Activated T-cell treated with anti-CD3 and anti-CD28 coated beads for 1 hour (primary cell): ENCODE measurements at regions not wholly inside any gene's neighbourhood (a gene's known extent, or its start where the extent isn't known, plus 50 kb on each side); places are given as distances from the start of the nearest gene placed in this dataset.
"Not testable (repeated sequence)": the region's sequence is repeated elsewhere in the genome, so short reads cannot be mapped to it uniquely, and the experiment has no call there.

Source experiments
- DNase-seq: peaks from one replicate; pipeline ENCODE4 v3.0.0-alpha.2; 2020; ENCODE audit warnings: low read depth

GRCh38 chr2:235219048-235219447, 267.2 kb downstream of the SH3BP4 start:
- no peak for DNase-seq

DNA sequence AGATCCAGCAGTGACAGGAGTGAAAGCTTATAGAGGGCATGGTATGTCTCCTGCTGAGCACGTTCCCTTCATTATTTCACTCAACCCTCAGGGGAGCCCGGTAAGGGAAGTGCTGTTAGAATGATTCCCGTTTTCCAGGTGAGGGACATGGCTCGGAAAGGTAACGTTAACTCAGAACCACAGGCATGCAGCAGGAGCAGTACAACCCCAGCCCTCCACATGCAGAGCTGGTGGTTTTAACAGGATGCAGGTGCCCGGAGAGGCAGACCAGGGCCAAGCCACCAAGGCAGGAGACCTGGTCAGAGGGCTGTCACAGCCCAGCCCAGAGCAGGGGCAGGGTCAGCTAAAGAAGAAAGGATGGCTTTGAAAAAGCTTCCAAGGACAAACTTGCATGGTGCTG, 268.5 kb downstream of the SH3BP4 start:
- no peak for DNase-seq

- DNase-seq: no peak
Measured at GRCh38 chr2:235223011-235223410, 270.8 kb upstream of the AGAP1 start.

GRCh38 chr2:235224410-235224809, 269.4 kb upstream of the AGAP1 start:
- no peak for DNase-seq

DNA sequence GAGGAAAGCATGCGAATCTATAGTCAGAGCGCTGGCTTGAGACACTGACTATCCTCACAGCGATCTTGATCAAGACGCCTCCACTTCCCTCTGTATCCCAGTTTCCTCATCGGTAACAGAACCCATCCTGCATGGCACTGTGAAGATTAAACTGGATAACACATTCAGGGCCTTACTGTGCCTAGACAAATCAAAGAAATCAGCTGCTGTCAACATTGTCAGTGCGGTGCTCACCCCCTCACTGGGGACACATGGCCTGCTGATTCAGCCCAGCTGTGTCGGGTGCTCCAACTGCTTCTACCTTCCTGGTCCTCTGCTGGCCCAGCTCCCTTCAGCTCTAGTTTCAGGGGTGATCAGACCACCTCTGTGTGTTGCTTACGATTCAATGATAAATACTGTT, 268.6 kb upstream of the AGAP1 start:
- DNase-seq: no peak

DNA sequence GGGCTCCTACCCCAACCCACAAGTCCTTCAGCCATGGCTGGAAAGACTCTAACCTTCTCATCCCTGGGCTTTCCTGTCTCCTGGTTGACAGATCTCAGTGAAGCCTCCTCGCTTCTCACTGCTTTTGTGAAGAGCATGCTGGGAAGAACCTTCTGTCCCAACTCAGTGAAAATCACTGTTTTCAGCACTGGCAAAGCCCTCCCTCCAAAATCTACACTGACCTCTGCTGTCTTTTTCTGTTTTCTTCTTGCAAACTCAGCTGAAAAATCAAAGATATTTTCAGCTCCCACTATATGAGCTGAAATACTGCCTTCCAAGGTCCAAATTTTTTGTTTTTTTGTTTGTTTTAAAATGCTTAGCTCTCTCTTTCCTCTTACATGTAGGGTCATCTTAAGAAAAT, 266.3 kb upstream of the AGAP1 start:
- DNase-seq: no peak

GRCh38 chr2:235228422-235228821, 265.4 kb upstream of the AGAP1 start:
- not testable (repeated sequence) for DNase-seq

DNA sequence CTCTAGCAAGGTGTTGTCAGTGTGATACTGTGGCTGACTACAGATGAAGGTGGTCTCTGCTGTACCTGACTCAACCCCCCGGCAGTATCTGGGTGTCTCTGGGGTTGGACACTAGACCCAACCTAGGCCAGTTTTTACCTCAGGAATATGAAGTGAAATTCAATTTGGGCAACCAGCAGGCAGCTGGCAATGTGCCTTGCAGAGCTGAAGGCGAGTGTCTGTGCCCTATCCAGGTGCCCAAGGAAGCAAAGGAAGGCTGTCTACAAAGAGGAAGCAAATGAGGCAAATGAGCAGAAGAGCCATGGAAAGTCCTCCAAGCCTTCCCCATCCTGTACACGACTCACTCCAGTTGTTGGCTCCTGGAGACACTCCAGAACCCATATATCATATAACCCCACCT, 264.6 kb upstream of the AGAP1 start:
- DNase-seq: no peak

DNA sequence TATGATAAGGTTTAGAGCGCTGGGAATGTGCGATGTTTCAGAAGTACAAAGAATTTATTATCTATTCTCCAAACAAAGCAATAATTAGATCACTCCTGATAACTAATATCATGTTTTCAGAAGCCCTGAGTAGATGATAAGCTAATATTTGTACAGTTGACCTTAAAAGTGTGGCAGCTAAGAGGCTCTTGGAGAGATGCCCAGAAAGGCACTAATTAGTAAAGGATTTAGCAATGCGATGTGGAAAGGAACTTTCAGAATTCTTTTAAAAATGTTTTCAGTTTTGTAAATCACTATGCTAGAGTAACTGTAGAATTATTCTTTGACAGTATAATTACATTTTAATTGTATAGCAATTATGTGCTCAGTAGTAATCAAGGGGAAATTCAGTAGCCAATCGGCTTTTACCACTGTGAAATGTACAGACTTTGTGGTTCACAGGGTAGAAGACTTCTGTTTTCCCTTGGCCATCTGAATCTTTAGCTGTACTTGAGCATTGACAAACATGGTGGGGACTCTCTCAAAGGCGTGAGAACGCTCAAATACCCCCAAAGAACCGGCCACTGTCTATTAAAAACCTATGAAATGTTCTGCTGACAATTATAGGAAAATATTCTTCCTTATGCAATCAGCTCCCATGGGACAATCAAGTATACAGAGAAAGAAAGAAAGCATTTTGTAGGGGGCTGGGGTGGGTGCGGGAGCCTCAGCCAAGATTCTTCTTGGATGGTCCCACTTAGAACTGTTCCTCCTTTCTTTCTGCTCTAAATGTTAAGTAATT, 262.8 kb upstream of the AGAP1 start:
- DNase-seq: no peak

DNA sequence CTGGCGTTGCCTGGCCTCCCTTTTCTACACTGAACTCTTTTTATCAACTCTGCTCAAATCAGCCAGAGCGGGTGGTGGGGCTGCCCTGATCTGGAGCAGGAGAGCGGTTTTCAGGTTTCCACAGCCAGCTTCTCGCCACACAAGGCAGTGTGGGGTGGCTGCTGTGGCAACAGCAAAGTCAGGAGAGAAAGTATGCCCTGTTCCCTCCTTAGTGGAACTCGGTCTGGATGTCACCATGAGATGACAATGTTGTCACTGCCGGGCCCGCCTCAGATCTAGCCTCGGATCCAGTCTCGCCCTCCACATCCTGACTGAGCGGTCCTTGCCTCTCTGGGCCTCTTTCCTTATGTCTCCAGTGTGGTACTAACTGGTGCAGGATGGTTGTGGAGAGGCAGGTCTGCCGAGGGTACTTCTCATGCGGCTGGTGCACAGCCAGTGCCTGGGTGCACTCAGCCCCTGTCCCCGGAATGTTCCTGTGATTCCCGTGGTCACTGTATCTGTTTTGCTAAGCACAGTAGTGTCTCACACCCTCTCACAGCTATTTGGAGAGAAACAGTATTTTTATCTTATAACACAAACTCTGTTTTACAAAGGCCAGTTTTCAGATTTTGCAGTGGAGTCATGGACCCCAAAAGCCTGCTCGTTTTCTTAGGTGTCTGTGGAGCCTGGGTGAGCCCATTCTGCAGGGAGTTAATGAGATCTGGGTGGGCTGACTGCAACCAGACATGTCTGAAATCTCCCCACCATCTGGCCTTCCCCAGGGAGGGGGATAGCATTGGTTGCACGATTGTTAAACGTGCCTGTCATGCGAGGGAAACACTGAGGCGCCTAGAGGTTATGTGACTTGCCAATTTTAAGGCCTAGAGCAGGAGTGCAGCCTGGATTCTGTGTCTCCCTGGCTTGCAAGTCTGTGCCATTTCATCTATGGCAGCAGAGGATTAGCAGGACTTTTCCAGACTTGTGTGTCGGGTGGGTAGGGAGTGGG, 261.1 kb upstream of the AGAP1 start:
- DNase-seq: no peak

DNA sequence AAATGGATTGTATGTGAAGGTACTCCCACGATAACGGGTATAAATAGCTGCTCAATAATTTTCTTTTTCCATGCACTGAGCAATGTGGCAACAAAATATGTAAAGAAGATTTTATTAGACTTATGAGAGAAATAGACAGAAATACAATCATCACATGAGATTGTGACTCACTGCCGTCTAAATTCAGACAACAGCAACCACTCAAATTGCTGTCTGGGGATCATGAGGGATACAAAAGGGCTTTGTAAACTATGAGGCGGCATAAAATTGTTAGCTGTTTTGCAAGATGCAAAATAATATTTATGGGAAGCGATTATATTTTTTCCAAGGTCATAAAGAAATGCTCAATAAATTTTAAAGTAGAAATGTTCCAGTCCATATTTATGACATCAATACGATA, 259.1 kb upstream of the AGAP1 start:
- no peak for DNase-seq

DNA sequence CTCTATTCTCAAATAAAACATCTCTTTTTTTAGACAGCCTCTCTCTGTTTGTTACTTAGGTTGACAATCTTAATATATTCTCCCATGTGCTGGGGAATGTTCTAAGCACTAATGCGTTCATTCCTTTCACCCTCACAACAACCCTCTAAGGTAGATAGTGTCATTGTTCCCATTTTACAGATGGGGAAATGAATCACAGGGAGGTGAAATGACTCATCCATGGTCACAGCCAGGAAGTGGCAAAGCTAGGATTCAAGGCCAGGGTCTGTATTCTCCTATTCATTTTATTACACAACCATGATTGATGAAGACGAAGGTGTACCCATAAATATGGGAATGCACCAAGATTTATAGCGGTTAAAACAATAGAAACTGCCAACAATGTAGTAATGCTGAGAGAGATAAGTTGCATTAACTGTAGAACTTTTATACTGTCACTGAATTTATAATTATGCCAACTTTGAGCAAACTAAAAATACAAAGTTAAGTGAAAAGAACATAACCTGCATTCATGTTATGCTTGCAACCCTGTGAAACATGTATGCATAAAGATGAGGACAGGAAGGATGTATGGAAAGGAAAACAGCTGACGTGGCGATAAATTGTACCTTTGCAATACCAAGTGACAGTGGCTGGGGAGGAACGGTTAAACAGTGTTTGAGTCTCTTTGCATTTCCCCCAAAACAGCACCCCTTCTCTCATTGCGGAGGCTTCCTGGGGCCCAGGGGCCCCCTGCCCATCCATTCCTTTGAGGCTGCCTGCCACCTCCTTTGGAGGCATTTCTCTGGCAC, 257.7 kb upstream of the AGAP1 start:
- no peak for DNase-seq

DNA sequence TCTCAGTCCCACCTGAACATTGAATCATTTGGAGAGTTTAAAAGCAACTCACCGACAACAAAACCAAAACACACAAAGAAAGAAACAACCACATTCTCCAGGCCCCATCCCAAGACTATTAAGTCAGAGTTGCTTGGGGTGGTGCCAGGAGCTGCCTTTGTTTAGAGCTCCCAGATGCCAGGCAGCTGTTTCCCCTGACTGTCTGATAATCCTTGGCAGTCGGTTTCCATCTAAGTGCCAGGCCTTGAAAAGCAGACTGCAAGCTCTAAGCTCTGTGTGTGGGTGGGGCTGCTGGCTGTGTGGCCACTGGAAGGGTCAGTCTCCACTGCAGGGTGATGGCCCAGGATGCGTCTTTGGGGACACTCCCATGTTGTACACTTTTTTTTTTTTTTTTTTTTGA, 255.3 kb upstream of the AGAP1 start:
- DNase-seq: no peak

- DNase-seq: no peak
Measured at GRCh38 chr2:235240574-235240973, 253.3 kb upstream of the AGAP1 start.

DNA sequence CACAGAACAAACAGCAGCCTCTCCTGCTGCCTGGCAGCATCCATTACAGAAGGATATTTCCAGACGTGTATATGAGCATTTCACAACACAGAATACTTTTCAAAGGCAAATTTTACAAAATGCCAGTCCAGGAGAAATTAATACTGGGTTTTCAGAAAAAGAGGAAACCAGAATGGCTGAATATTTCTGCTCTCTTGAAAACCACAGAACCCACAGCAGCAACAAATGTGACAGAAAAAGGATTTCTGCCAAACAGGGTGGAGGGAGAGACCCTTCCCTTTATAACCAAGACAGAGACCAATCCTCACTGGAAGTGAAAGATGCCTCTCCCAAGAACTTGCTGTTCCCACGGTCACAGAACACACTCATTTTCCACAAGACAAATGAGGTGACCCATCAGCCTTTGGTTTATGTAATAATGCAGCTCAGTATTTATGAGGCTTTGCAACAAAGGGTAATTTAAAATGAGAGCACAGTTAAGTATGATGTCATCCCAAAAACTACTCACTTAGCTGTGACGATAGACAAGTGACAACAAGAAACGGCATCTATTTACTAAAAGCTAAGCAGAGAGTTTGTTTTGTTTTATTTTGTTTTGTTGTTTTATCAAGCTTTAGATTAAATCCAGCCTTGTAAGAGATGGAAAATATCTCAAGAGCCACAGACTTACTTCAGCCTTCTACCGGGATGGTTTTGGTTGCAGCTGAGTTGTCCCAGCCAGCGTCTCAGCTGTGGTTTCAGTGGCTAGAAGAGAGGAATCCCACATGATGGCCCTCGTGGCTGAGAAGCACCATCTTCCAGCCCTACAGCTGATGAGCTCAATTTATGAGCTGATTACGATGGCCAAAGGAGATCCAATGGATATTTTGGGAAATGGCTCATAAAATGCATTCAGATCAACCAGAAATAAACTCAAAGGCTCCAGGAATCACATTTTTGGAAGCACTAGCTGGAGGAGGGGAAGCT, 249.3 kb upstream of the AGAP1 start:
- no peak for DNase-seq

DNA sequence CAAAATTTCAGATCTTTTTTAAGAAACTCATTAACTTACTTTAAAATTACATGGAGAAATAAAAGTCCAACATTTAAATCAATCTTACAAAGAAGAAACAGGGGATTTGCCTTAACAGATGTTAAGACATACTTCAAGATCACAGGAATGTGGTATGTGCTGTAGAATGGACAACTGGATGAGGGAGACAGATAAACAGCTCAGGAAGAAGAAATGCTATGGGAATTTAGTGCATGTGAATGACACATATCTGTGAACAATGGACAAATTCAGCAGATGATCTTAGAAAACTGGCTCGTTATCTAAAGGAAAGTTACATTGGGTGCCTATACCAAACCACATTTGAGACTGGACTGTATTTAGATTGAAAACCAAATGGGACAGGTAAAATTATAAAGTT, 246.8 kb upstream of the AGAP1 start:
- no peak for DNase-seq

DNA sequence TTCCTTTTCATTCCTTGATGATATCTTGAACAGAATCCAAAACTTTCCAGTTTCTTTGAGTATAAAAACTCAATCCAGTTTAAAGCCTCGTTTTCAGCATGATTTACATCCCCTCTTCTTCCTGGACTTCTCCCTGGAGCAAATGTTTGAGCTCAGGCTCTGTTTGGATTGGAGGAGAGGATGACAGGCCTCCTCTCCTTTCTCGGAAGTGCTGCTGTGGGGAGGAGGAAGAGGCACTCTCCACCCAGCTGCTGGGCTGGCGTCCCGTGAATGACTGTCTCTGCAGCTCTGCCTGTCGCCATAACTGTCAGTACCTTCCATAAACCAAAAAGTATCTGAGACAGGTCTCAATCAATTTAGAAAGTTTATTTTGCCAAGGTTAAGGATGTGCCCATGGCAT, 238.2 kb upstream of the AGAP1 start:
- no peak for DNase-seq

DNA sequence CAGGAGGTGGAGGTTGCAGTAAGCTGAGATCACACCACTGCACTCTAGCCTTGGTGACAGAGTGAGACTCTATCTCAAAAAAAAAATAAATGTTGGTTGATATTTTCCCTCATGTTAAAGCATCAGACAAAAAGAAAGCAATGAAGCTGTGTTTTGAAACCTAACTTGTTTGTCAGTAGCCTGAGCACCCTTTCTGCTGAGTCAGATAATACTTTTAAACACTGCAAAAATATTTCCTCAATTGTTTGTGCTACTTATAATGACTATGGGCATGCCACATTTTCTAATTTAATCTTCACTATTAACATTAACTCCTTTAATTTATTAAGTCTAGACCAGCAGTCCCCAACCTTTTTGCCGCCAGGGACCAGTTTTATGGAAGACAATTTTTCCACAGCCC, 236.3 kb upstream of the AGAP1 start:
- DNase-seq: no peak

GRCh38 chr2:235262750-235263149, 231.1 kb upstream of the AGAP1 start:
- no peak for DNase-seq

DNA sequence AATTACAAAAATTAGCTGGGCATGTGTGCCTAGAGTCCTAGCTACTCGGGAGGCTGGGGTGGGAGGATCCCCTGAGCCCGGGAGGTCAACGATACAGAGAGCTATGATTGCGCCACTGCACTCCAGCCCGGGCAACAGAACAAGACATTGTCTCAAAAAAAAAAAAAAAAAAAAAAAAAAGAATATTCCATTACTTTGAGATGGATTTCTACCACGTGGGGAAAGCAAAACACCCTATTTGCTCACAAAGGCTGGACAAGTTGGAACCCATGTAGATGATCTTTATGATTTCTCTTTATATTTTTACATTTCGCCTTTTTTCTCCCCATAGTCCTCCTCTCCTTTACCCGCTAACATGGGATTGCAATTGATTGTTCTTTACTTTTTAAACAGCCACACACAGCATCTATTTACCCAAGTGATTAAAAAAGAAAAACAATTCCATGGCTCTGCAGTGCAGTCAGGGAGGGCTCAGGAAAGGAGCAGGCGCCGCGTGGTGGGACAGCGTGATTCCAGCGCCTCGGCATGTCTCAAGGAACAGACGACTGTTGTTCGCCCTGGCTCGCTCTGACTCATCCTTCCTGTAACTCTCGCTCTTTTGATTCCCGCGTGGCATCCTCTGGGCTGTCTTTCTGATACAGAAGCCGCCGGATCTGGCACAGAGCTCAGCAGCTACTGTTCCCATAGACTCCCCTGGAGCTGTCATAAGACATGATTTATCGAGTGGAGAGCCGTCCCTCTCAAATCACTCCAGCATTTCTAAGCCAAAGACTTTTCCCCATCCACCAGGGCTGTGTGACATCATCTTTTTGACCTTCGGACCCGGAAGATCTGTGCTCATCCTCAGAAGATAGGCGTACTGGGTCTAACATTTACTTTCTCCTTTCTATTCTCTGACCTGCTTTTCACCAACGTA, 230.4 kb upstream of the AGAP1 start:
- no peak for DNase-seq
